IMR-90 (cell line): ENCODE measurements at regions not wholly inside any gene's neighbourhood (a gene's known extent, or its start where the extent isn't known, plus 50 kb on each side); places are given as distances from the start of the nearest gene placed in this dataset.

ENCODE experiments used
- ATAC-seq: fragments of 200-7000 bp; cut with Tn5 transposase; 2 replicates; pipeline ENCODE4 v1.9.1; 2020; ENCODE audit warnings: low read depth, mild to moderate bottlenecking, moderate library complexity
- BruUV-seq: library from RNA; stranded (reverse); fragments of 400-500 nt; replicated peaks from 2 replicates; lab custom pipeline; 2021; lab: Mats Ljungman, UMichigan
- CTCF ChIA-PET: fragments of 300-600 bp; formaldehyde crosslinking; extraction: SDS; loops from one replicate; lab custom pipeline; 2021; ENCODE audit warnings: antibody characterized with exemption; lab: Yijun Ruan, JAX
- POLR2A ChIA-PET: fragments of 300-600 bp; sonication (Branson Sonifier 250); formaldehyde crosslinking; loops from one replicate; lab custom pipeline; 2022; ENCODE audit warnings: antibody characterized with exemption; ENCODE audit not compliant: unreplicated experiment; lab: Charles Lee
- DNase-seq: peaks from one replicate; pipeline ENCODE4 v3.0.0; 2013
- H2AFZ ChIP-seq: replicated peaks from 2 replicates; pipeline ENCODE3; 2013; ENCODE audit warnings: low read length, mild to moderate bottlenecking; ENCODE audit not compliant: poor library complexity
- H2AK5ac ChIP-seq: 2 replicates; pipeline ENCODE4 v1.6.1; 2013; ENCODE audit warnings: low read depth, low read length, inconsistent platforms
- H2AK9ac ChIP-seq: replicated peaks from 2 replicates; pipeline ENCODE3; 2013; ENCODE audit warnings: mild to moderate bottlenecking, low read depth, low read length, moderate library complexity; ENCODE audit not compliant: poor library complexity
- H2BK120ac ChIP-seq: 2 replicates; pipeline ENCODE4 v1.6.1; 2013; ENCODE audit warnings: low read depth, low read length, inconsistent platforms
- H2BK15ac ChIP-seq: 3 replicates; pipeline ENCODE4 v1.6.1; 2013; ENCODE audit warnings: low read depth, low read length, inconsistent platforms
- H2BK20ac ChIP-seq: 2 replicates; pipeline ENCODE4 v1.6.1; 2013; ENCODE audit warnings: low read depth, mild to moderate bottlenecking, inconsistent platforms, low read length, moderate library complexity
- H2BK5ac ChIP-seq: 2 replicates; pipeline ENCODE4 v1.6.1; 2013; ENCODE audit warnings: mild to moderate bottlenecking, low read depth, low read length, inconsistent platforms; ENCODE audit not compliant: poor library complexity, severe bottlenecking
- H3K14ac ChIP-seq: replicated peaks from 2 replicates; pipeline ENCODE4 v1.6.1; 2013; ENCODE audit warnings: low read depth, low read length, inconsistent platforms
- H3K18ac ChIP-seq: 2 replicates; pipeline ENCODE4 v1.6.1; 2013; ENCODE audit warnings: low read depth, low read length, control low read depth
- H3K23ac ChIP-seq: 2 replicates; pipeline ENCODE4 v1.6.1; 2013; ENCODE audit warnings: low read depth, low read length, inconsistent platforms
- H3K27ac ChIP-seq: 2 replicates; pipeline ENCODE4 v1.5.1; 2013; ENCODE audit warnings: mild to moderate bottlenecking, control low read depth, low read length; ENCODE audit not compliant: insufficient read depth
- H3K27me3 ChIP-seq: 2 replicates; pipeline ENCODE4 v1.6.1; 2013; ENCODE audit warnings: low read length; ENCODE audit not compliant: control insufficient read depth, insufficient read depth
- H3K36me3 ChIP-seq: 2 replicates; pipeline ENCODE4 v1.6.1; 2013; ENCODE audit warnings: low read length, mixed read lengths; ENCODE audit not compliant: control insufficient read depth, insufficient read depth
- H3K4ac ChIP-seq: 2 replicates; pipeline ENCODE4 v1.6.1; 2013; ENCODE audit warnings: low read depth, low read length, inconsistent platforms
- H3K4me1 ChIP-seq: 2 replicates; pipeline ENCODE4 v1.6.1; 2013; ENCODE audit warnings: low read length, mixed read lengths; ENCODE audit not compliant: control insufficient read depth, insufficient read depth
- H3K4me2 ChIP-seq: 2 replicates; pipeline ENCODE4 v1.6.1; 2013; ENCODE audit warnings: low read depth, mild to moderate bottlenecking, control low read depth, low read length, moderate library complexity
- H3K4me3 ChIP-seq: 2 replicates; pipeline ENCODE4 v1.5.1; 2013; ENCODE audit warnings: low read depth, mild to moderate bottlenecking, control low read depth, low read length, moderate library complexity; ENCODE audit not compliant: insufficient read depth
- H3K56ac ChIP-seq: 2 replicates; pipeline ENCODE4 v1.6.1; 2013; ENCODE audit warnings: low read length, inconsistent platforms; ENCODE audit not compliant: insufficient read depth; ENCODE audit errors: extremely low read depth
- H3K79me1 ChIP-seq, 2 experiments: 2 replicates each; pipeline ENCODE4 v1.6.1; 2013; ENCODE audit warnings: low read length in 2 of 2, inconsistent platforms in 1 of 2, low read depth in 1 of 2
- H3K9ac ChIP-seq: 2 replicates; pipeline ENCODE4 v1.6.1; 2013; ENCODE audit warnings: low read depth, low read length, control low read depth
- H3K9me1 ChIP-seq: 2 replicates; pipeline ENCODE4 v1.6.1; 2013; ENCODE audit warnings: low read length, inconsistent platforms; ENCODE audit not compliant: insufficient read depth
- H3K9me3 ChIP-seq: 2 replicates; pipeline ENCODE4 v1.6.1; 2013; ENCODE audit warnings: low read length; ENCODE audit not compliant: control insufficient read depth, insufficient read depth
- H4K20me1 ChIP-seq: 2 replicates; pipeline ENCODE4 v1.6.1; 2013; ENCODE audit warnings: low read length, inconsistent platforms; ENCODE audit not compliant: insufficient read depth
- H4K5ac ChIP-seq: 2 replicates; pipeline ENCODE4 v1.6.1; 2013; ENCODE audit warnings: mild to moderate bottlenecking, low read depth, low read length, control low read depth
- H4K8ac ChIP-seq, 2 experiments: 2 replicates each; pipeline ENCODE4 v1.6.1; 2013; ENCODE audit warnings: low read depth in 2 of 2, low read length in 2 of 2, control low read depth in 1 of 2, inconsistent platforms in 1 of 2
- H4K91ac ChIP-seq: 2 replicates; pipeline ENCODE4 v1.6.1; 2013; ENCODE audit warnings: low read depth, low read length, inconsistent platforms; ENCODE audit not compliant: insufficient read depth
- BHLHE40 ChIP-seq: fragments of 150-350 bp; IDR thresholded peaks from 2 replicates; pipeline ENCODE4 v1.6.1; 2016; ENCODE audit warnings: mild to moderate bottlenecking, low read depth, low read length
- CEBPB ChIP-seq: IDR thresholded peaks from 2 replicates; pipeline ENCODE4 v1.6.1; 2012; ENCODE audit warnings: low read depth, low read length, improper control_type of control experiment
- CHD1 ChIP-seq: IDR thresholded peaks from 2 replicates; pipeline ENCODE4 v1.6.1; 2012; ENCODE audit warnings: low read depth, low read length, improper control_type of control experiment
- CTCF ChIP-seq: conservative IDR thresholded peaks from 2 replicates; pipeline ENCODE4 v1.5.1; 2012; ENCODE audit warnings: mild to moderate bottlenecking, low read depth, low read length, improper control_type of control experiment
- FOS ChIP-seq: fragments of 150-350 bp; IDR thresholded peaks from 2 replicates; pipeline ENCODE4 v1.6.1; 2016; ENCODE audit warnings: low read depth, low read length
- MAFK ChIP-seq: IDR thresholded peaks from 2 replicates; pipeline ENCODE4 v1.6.1; 2012; ENCODE audit warnings: low read depth, low read length, improper control_type of control experiment
- MAZ ChIP-seq: IDR thresholded peaks from 2 replicates; pipeline ENCODE4 v1.6.1; 2012; ENCODE audit warnings: low read depth, mild to moderate bottlenecking, low read length, improper control_type of control experiment, moderate library complexity, borderline replicate concordance
- MXI1 ChIP-seq: IDR thresholded peaks from 2 replicates; pipeline ENCODE4 v1.6.1; 2012; ENCODE audit warnings: low read depth, mild to moderate bottlenecking, low read length, moderate library complexity, borderline replicate concordance
- NFE2L2 ChIP-seq: fragments of 150-350 bp; IDR thresholded peaks from 2 replicates; pipeline ENCODE4 v1.6.1; 2016; ENCODE audit warnings: low read depth, mild to moderate bottlenecking, low read length
- POLR2A ChIP-seq: IDR thresholded peaks from 2 replicates; pipeline ENCODE4 v1.6.1; 2012; ENCODE audit warnings: mild to moderate bottlenecking, low read depth, low read length
- RAD21 ChIP-seq: IDR thresholded peaks from 2 replicates; pipeline ENCODE4 v1.6.1; 2012; ENCODE audit warnings: low read length, improper control_type of control experiment
- RCOR1 ChIP-seq: IDR thresholded peaks from 2 replicates; pipeline ENCODE4 v1.6.1; 2012; ENCODE audit warnings: mild to moderate bottlenecking, low read length, improper control_type of control experiment; ENCODE audit not compliant: insufficient replicate concordance
- RFX5 ChIP-seq: IDR thresholded peaks from 2 replicates; pipeline ENCODE4 v1.8.0; 2012; ENCODE audit warnings: low read depth, mild to moderate bottlenecking, low read length, moderate library complexity
- SMC3 ChIP-seq: fragments of 150-350 bp; IDR thresholded peaks from 2 replicates; pipeline ENCODE4 v1.6.1; 2016; ENCODE audit warnings: low read depth, mild to moderate bottlenecking, antibody characterized with exemption, low read length, moderate library complexity
- USF2 ChIP-seq: fragments of 150-350 bp; IDR thresholded peaks from 2 replicates; pipeline ENCODE4 v1.6.1; 2017; ENCODE audit warnings: mild to moderate bottlenecking, antibody characterized with exemption, low read length, low read depth
- WGBS, 2 experiments: methylation state at CpG; one replicate each; pipeline versions ENCODE4 v1.1.5 to v1.1.7; 2013; ENCODE audit warnings: missing lambda C conversion rate in 2 of 2; ENCODE audit not compliant: insufficient read length in 1 of 2; ENCODE audit errors: extremely low coverage in 2 of 2; 5-methylcytosine and 5-hydroxymethylcytosine counted together
- dilution Hi-C: fragments of 300-500 bp; cut with HindIII; formaldehyde crosslinking; loops from one replicate; pipeline ENCODE4 v1.14.3; 2018; ENCODE audit warnings: low sequenced_read_pairs; ENCODE audit not compliant: unreplicated experiment
- in situ Hi-C: fragments of 300-500 bp; cut with MboI; formaldehyde crosslinking; loops from 3 replicates; pipeline ENCODE4 v1.14.3; 2019; ENCODE audit warnings: low sequenced_read_pairs, inconsistent platforms, mixed read lengths
- intact Hi-C: fragments of 100-400 bp; cut with micrococcal nuclease; formaldehyde crosslinking; loops from 2 replicates; pipeline ENCODE4 v1.10.0; 2022
- TF ChIP-seq, protein P1 (sequence below): fragments of 150-350 bp; IDR thresholded peaks from 2 replicates; pipeline ENCODE4 v1.6.1; 2016; ENCODE audit warnings: low read depth, mild to moderate bottlenecking, low read length, moderate library complexity, borderline replicate concordance

DNA sequence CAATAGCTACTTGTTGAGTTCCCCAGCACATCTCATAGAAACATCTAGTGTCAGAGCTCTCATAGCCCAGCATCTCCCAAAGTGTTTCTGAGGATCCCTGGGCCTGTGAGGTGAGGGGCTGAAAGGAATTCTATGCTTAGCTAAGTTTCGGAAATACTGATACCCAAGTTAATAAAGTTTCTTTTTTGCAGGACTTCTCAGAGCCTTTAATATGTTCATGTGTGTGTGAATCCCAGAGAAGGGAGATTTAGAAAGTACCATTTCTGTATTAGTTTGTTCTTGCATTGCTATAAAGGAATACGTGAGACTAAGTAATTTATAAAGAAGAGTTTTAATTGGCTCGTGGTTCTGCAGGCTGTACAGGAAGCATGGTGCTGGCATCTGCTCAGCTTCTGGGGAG, 211.2 kb downstream of the TSN start:
- Histone ChIP-seq H2BK20ac (no peak overlapping the region), H4K20me1 (no peaks in the 10 kb centered on the region), H3K4me2 (no peak overlapping the region), H2BK5ac (no peak overlapping the region), H2BK15ac (no peak overlapping the region), H3K36me3 (no peaks in the 10 kb centered on the region), H4K5ac (no peak overlapping the region), H3K18ac (no peak overlapping the region), H2AFZ (no peak overlapping the region), H3K14ac (no peak overlapping the region), H3K4me1 (no peaks in the 10 kb centered on the region), H3K4ac (no peak overlapping the region), H3K23ac (no peak overlapping the region), H3K27ac (no peak overlapping the region), H2AK5ac (no peak overlapping the region), H3K27me3 (no peaks in the 10 kb centered on the region), H3K79me1 (no peaks in the 10 kb centered on the region), H2BK120ac (no peak overlapping the region), H4K8ac (no peak overlapping the region), H4K91ac (no peak overlapping the region), H3K4me3 (no peak overlapping the region), H2AK9ac (no peak overlapping the region), H3K9ac (no peak overlapping the region), H3K9me3 (no peaks in the 10 kb centered on the region), H3K9me1 (no peaks in the 10 kb centered on the region), H3K56ac (no peak overlapping the region)
- BruUV-seq, result no TSS peak
- no CpG with 5 or more reads among the region's 3 CpGs for WGBS, 2 experiments
- POLR2A ChIA-PET, result no interaction called here
- dilution Hi-C loops, result no loop called here
- intact Hi-C loops, result no loop called here
- TF ChIP-seq SMC3 (no peak), RAD21 (no peak), NFE2L2 (no peak), MAZ (no peak), CTCF (no peak), RFX5 (no peak), POLR2A (no peak), MAFK (no peak), CHD1 (no peak), USF2 (no peak), CEBPB (no peak), MXI1 (no peak), BHLHE40 (no peak), FOS (no peak), RCOR1 (no peak)
- TF ChIP-seq, protein P1, sequence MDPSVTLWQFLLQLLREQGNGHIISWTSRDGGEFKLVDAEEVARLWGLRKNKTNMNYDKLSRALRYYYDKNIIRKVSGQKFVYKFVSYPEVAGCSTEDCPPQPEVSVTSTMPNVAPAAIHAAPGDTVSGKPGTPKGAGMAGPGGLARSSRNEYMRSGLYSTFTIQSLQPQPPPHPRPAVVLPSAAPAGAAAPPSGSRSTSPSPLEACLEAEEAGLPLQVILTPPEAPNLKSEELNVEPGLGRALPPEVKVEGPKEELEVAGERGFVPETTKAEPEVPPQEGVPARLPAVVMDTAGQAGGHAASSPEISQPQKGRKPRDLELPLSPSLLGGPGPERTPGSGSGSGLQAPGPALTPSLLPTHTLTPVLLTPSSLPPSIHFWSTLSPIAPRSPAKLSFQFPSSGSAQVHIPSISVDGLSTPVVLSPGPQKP, result no peak
- CTCF ChIA-PET, result no interaction called here
- ATAC-seq (no peak), DNase-seq (no peak)
- in situ Hi-C loops, result no loop called here
